Stimulated activated CD8-positive, alpha-beta memory T cell treated with anti-CD3 and anti-CD28 coated beads, Interleukin-7, amount 100 ng/mL, for 48 hours (primary cell): ENCODE measurements at regions not wholly inside any gene's neighbourhood (a gene's known extent, or its start where the extent isn't known, plus 50 kb on each side); places are given as distances from the start of the nearest gene placed in this dataset.

ENCODE experiments used
- DNase-seq, 2 donors: peaks; one replicate each; pipeline ENCODE4 v3.0.0-alpha.2; 2020; ENCODE audit warnings: low read depth in 1 of 2; ENCODE audit errors: extremely low read depth in 1 of 2

- DNase-seq = no peak
These were observed 50.1 kb upstream of the ADRA2C start for GRCh38 chr4:3715855-3716630.

GRCh38 chr4:3715061-3715854 is 50.9 kb upstream of the ADRA2C start:
- no peak for DNase-seq

GRCh38 chr4:3714642-3715001 is 51.6 kb upstream of the ADRA2C start:
- no peak for DNase-seq

GRCh38 chr4:3713817-3714641 is 52.2 kb upstream of the ADRA2C start:
- no peak for DNase-seq

GRCh38 chr4:3713346-3713745 is 52.8 kb upstream of the ADRA2C start:
- no peak for DNase-seq

GRCh38 chr4:3712936-3713335 is 53.2 kb upstream of the ADRA2C start:
- DNase-seq = no peak

- DNase-seq = no peak
These were observed 53.9 kb upstream of the ADRA2C start for GRCh38 chr4:3712112-3712805.

GRCh38 chr4:3711183-3712111 is 54.7 kb upstream of the ADRA2C start:
- DNase-seq = no peak

GRCh38 chr4:3710451-3711182 is 55.6 kb upstream of the ADRA2C start:
- DNase-seq = no peak

- DNase-seq = no peak
These were observed 56.2 kb upstream of the ADRA2C start for GRCh38 chr4:3709846-3710441.

GRCh38 chr4:3709061-3709845 is 56.9 kb upstream of the ADRA2C start:
- no peak for DNase-seq

GRCh38 chr4:3708611-3709010 is 57.6 kb upstream of the ADRA2C start:
- DNase-seq = no peak

GRCh38 chr4:3708103-3708510 is 58.1 kb upstream of the ADRA2C start:
- no peak for DNase-seq

GRCh38 chr4:3707423-3708102 is 58.6 kb upstream of the ADRA2C start:
- no peak for DNase-seq

GRCh38 chr4:3706565-3707422 is 59.4 kb upstream of the ADRA2C start:
- no peak for DNase-seq

- no peak for DNase-seq
These were observed 60.1 kb upstream of the ADRA2C start for GRCh38 chr4:3706111-3706511.
